HG03060 (cell line): ENCODE measurements at regions not wholly inside any gene's neighbourhood (a gene's known extent, or its start where the extent isn't known, plus 50 kb on each side); places are given as distances from the start of the nearest gene placed in this dataset.
"Not testable (repeated sequence)": the region's sequence is repeated elsewhere in the genome, so short reads cannot be mapped to it uniquely, and the experiment has no call there.

Source experiments
- ATAC-seq: cut with Tn5 transposase; IDR thresholded peaks from one replicate; pipeline ENCODE4 v1.9.1; 2021; ENCODE audit warnings: low read depth, moderate number of reproducible peaks; ENCODE audit not compliant: unreplicated experiment

DNA sequence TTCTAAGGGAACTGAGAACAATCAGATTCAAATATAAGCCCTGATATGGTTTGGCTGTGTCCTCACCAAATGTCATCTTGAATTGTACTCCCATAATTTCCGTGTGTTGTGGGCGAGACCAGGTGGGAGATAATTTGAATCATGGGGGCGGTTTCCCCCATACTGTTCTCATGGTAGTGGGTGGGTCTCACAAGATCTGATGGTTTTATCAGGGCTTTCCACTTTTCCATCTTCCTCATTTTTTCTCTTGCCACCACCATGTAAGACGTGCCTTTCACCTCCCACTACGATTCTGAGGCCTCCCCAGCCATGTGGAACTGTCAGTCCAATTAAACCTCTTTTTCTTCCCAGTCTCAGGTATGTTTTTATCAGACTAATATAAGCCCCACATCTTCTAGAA, 217.8 kb downstream of the ACKR3 start:
- not testable (repeated sequence) for ATAC-seq

DNA sequence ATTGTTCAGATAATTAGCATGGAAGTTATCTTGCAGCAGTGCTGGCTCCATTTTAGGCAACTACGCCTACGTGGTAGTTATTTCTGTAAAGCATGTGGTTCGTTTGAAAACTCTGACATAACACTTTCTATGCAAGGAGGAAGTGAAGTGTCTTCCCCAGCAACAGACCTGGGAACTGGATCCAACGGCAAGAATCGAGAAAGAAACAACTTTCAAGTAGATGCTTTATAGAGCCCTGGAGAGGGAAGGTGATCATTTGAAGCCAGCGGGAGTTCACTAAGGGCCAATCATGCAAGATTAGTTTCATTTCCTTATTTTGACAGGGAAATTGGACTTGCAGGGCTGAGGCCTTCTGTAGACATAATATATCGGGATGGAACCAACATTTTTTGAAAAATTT, 218.3 kb downstream of the ACKR3 start:
- no peak for ATAC-seq

GRCh38 chr2:236790963-236791362, 221.3 kb downstream of the ACKR3 start:
- no peak for ATAC-seq

- no peak for ATAC-seq
These were observed 223.7 kb downstream of the ACKR3 start for GRCh38 chr2:236793023-236794011.

GRCh38 chr2:236794176-236794957, 224.7 kb downstream of the ACKR3 start:
- ATAC-seq: no peak

DNA sequence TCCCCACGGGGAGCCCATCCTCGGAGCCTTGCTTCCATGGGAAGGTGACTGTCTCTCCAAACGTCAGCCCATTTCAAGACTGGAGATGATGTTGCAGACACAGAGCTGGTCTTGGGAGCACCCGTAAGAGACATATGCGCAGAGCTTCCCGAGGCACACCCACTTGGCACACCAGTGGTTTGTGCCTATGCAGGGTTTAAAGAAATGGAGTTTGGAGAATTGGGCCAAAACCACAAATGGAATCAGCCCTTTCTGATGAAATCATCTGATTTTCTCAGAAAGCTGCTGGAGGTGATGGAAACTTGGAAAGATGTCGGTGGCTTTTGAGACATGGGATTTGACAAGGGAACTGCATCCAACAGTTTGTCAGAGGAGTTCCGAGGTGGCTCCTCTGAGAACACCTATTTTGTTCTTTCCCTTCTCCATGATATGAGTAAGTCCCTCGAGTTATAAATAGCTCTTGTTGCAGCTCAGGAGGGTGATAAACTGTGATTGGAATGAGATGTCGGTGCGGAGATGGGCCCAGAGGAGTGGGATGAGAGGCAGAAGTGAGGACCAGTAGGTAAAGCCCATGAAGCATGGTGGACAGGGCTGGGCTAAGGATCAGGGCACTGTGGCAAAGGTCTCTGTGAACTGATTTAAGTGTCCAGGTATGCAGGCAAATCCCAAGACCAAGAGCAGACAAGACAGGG, 225.7 kb downstream of the ACKR3 start:
- no peak for ATAC-seq

- no peak for ATAC-seq
These were observed 226.2 kb downstream of the ACKR3 start for GRCh38 chr2:236795861-236796219.

DNA sequence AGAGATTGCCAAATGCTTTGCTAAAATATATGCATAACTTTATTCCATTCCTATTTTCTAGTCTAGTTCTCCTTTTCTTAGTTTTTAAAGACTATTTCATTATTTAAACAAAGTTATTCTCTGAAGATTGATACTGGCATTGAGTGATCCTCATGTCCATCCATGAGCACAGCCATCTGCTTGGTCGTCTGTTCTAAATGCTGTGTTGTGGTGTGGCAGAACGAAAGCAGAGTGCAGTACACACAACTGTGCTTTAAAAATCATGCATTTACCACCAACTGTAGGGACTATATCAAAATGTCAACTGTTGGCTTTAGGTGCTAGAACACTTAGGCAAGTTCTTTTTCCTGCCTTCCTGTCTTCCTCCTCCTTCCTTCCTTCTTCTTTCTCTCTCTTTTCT, 226.6 kb downstream of the ACKR3 start:
- ATAC-seq: no peak

DNA sequence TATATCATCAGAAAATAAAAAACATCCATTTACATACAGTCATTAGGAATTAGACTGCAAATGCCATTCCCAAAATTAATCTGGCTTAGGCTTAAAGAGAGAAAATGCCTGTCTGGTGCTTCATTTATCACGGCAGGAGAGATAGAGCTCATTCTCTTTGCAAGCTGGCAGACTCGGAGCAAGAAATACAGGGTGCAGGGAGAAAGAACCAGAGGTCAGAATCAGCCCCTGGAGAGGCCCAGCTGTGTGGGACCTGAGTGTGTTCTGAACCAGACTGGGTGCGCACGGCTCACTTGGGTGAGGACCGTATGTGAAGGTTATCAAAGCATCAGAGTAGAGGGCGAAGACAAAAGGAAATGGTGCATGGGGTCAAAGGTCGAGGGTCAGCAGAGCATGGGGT, 227.8 kb downstream of the ACKR3 start:
- no peak for ATAC-seq

DNA sequence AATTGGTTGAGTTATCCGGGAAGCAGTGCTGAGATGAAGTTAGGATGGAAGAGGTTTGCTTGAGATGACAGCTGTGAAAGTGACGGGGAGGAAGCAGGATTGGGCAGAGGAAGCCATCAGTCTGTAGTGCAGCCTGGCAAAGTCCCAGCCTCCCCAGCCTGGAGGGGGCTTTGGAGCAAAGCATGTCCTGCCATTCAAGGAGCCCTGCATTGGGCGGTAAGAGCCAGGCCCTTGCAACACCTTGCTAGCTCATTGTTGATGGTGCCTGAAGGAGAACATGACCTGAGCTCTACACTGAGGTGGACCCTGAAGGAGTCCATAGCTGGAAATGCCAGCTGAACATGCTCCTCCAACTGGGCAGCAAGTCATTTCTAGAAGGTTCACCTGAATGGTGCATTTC, 228.9 kb downstream of the ACKR3 start:
- ATAC-seq: no peak

DNA sequence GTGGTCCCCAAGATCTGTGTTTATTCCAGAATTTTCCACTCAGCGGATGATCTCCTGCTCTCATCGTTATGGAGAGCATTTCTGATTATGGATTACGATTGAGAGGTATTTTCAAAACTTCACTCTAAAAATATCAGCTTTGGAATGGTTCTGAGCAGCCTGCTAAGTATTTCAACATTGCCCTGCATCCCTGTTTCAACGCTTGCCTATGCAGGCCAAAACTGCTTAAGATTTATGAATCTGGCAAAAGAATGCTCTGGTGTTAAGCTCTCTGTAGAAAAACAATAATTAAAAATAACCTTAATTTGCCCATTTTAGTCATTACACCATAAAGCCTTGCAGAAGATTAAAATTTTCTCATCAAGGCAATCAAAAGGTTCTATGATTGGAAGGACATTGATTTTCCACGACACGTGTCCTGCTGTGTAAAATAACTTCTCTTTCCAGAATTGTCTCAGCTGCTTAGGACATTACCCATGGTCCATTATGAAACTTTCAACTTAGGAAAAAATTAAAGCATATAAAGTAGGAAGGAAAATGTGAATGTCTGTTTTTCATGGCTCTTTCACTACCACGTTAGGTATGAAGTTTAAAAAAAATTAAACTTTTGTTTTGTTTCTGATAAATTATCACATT, 229.9 kb downstream of the ACKR3 start:
- ATAC-seq: no peak

- ATAC-seq: no peak
These were observed 233.2 kb downstream of the ACKR3 start for GRCh38 chr2:236802862-236803261.

DNA sequence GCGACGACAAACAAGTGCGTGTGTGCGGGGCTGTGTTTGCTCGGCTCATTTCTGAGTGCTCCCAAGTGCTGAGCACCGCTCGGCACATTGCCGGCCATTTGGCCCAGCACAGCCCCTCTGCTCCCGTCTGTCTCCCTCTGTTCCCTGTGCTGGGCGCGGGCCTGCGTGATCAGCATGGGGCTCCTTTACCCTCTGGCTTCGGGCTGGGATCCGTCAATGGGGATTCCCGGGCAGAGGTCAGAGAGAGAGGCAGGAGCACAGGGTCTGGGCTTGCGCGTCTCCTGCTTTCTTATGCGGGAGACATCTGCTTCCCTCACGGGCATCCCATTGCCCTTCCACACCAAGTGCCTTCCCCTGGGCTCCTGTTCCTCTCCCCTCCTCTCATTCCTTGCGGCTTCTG, 234.0 kb downstream of the ACKR3 start:
- ATAC-seq: no peak

DNA sequence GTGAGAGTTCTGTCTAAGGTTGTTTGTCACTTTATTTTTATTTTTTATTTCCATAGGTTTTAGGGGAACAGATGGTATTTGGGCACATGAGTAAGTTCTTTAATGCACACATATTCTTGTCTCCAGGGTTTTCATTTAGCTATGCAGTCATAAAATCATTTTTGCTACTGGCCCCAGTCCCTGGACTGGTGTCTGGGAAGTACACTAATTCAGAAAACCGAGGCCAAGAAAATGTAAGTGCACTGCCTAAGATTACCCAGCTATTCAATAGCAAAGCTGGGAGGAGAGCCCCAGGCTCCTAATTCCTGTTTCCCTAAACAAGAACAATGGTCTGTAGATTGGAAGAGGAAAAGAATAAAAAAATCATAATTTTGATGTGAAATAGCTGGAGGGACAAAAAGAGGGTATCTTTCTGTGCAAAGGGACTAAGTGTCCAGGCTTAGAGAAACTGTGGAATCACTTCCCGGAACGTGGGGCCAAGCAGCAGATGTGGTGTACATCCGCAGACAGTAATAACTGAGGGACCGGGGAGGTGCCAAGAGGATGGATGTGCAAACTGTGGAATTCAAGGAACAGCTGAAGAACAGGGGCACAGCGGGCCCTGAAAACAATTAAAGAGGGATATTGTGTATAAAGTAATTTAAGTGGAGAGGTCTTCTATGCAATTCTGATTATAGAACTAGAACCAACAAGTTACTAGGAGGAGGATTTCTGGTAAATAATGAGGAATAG, 236.3 kb downstream of the ACKR3 start:
- no peak for ATAC-seq

DNA sequence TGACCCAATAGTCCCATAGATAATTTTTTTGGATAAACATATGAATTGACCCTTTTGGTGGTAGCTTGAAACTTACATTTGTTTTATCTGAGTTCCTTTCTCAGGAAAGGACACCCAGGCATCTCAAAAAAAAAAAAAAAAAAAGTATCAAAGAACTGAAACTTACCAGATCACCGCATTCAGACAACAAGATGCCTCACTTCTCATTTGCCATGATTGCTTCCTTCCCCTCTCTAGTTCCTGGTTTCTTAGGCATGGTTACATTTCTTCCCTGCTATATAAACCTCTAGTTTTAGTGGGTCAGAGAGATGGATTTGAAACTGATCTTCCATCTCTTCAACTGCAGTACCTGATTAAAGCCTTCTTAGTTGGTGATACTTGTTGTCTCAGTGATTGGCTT, 240.1 kb downstream of the ACKR3 start:
- ATAC-seq: no peak

DNA sequence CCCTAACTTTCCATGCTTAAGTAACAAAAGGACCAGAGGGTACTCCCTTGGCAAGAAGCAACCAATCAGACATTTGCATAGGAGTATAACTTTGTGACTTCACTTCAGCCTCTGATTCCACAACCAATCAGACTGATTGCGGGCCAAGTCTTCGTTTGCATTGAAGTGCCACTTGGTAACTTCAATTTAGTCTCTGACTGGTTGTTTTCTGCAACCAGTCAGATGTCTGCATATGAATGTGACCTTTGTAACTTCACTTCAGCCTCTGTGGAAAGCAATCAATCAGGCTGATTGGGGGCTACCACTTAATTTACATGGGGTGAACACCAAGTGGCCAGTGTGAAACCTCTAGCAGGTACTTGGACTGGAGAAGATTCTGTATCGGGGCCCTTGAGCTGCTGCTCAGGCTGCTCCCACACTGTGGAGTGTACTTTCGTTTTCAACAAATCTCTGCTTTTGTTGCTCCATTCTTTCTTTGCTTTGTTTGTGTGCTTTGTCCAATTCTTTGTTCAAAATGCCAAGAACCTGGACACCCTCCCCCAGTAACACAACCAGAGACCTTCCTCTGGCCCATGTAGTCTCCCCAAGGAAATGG, 241.5 kb downstream of the ACKR3 start:
- no peak for ATAC-seq

DNA sequence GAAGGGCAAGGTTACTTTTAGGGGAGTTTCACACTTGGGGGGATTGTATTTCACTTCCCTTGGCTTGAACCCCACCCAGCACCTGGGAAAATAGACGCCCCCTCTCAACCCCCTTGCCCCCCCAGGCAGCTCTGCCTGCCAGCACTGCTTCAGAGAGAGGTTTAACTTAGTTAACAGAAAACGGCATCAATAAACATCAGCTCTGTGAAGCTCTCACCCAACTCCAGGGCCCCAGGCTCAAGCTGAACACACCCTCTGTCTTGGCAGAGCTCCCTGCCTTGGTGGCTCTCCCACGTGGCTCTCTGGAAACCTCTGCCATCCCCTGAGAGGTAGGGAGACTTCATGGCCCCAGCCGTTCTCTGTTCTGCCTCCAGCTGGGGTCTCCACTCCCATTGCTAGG, 244.1 kb downstream of the ACKR3 start:
- ATAC-seq: no peak

DNA sequence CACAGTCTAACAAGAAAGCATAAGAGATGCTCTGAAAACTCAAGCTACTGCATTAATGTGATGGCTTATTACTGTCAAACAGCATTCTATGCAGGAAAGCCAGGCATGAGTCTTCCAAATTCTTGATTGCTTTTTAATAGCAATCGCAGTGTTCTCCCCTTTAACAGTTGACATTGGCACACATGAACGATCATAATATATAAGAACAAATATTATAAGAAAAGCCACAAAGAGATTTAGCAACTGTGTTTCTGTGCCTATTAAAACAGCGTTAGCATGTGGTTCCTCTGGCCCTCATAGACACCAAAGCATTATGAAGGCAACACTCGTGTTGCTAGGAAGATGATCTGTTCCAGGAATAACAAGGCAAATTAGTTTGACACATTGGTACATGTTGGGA, 245.0 kb downstream of the ACKR3 start:
- no peak for ATAC-seq

DNA sequence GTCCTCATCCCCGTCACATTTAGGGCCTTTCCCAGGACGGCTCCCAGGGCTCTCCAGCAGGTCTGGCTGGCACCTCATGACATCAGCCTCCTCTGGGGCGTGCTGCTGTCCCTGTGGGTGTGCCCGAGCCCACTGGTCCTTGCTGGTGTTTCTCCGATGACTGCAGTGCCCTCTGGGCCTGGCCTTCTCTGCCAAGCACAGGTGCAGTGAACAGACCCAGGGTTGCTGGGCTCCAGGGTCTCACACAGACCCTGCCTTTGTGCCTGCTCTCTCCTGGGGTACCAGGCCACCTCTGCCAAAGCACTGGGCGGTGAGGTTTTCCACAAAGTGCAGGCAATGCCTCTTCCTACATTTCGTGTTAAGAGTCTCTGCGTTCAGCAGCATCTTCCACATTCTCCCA, 246.1 kb downstream of the ACKR3 start:
- ATAC-seq: no peak
